ENCODE measurements at regions not wholly inside any gene's neighbourhood (a gene's known extent, or its start where the extent isn't known, plus 50 kb on each side); places are given as distances from the start of the nearest gene placed in this dataset.
A peak's percentile ranks its signal among the peaks of the same experiment; 100 is the strongest.

DNA sequence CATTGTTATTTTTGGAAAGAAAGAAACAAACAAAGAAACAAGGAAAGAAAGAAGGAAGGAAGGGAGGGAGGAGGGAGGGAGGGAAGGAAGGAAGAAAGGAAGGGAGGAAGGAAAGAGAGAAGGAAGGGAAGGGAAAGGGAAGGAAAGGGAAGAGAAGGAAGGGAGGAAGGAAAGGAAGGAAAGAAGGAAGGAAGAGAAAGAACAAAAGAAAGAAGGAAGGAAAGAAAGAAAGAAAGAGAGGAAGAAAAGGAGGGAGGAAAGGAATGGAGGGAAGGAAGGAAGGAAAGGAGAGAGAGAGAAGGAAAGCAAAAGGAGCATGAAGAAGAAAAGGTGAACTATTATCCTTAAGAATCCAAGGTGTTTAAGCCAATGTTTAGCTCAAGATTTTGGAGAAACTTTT, 262.7 kb upstream of the STT3B start:
- FAIRE-seq (no peak), DNase-seq (ENCODE audit: insufficient read length, low spot score) (no peak)

DNA sequence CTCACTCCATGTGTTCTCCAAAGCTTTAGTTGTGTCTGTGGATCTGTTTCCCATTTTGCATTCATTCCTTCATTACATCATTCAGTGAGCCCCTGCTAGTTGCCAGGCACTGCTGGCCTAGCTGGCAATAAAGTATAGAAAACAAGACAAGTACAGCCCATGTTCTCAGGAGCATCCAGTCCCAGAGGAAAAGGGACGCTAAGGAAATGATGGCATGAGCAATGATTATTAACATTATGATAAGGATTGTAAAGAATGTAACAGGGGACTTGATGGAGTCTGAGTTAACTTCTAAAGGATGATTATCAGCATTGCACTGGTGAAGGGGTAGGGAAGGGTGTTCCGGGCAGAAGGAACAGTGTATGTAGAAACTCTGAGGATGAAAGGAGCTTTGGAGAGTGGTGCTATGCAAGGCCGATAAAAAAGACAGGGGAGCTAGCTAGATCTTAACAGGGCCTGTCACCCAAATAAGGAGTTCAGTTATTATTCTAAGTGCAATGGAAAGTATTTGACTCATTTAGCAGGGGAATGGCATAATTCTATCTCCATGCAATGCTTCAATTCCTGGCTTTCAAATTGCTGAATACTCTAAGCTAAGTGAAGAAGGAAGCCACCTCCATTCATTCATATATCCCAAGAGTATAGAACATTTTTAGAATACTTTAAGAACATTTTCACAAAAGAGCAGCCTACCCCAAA, 258.2 kb upstream of the STT3B start:
- DNase-seq (ENCODE audit: insufficient read length, low spot score) = no peak
- FAIRE-seq = no peak

DNA sequence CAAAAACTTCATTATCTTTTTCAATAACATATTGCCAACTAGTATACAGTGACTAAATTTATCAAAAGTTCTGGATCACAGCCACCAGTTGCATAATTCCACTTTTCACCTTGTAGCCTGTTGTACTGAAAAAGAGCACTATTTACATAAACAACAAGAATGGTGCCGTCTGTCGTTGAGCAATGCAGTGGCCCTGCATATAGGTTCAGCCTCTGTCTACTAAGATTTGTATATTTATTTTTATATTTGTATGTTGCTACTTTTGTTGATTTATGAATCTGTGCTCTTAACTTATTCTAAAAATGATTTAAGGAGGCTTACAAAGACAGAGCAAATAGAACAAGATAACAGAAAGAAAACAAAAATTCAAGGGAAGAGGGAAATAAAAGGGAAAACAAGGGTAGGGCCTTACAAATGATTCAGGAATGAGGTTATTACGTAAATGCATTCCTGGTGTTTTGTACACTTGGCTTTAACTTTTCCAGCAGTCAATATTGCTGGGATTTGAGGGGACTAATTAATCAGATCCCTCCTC, 257.6 kb upstream of the STT3B start:
- FAIRE-seq (no peak), DNase-seq (ENCODE audit: insufficient read length, low spot score) (peak; percentile 31)

DNA sequence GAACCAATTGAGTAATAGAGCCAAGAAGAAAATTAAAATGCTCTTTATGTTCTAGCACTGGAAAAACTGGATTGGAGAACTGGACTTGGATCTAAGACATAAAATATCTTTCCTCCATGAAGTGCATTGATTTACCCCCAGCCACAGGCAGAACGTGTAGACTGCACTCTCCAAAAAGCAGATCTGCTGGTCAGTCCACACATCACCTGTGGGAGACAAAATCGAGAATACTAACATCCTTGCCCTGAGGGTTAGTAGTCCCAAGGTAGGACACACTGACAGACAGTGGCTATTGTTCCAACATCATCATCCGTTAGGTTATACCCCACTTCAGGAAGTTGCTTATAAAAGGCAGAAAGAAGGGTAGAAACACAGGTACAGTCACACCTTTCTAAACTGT, 257.1 kb upstream of the STT3B start:
- no peak for FAIRE-seq

DNA sequence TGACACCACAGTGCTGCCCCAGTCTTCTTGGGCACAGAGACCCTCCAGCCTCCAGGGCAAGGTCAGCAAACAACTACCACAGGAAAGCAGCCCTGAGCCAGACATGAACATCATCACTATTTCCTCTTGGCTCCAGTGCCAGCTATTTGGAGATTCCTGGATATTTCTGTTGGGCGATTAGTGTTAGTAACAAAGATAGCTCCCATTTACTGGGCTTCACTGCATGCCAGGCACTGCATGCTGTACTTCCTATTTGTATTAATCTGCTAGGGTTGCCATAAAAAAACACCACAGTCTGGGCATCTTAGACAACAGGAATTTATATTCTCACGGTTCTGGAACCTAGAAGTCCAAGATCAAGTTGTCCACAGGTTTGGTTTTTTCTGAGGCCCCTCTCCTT, 255.1 kb upstream of the STT3B start:
- FAIRE-seq (no peak), DNase-seq (ENCODE audit: insufficient read length, low spot score) (no peak)

More for the DNA sequence above, 257.1 kb upstream of the STT3B start:
- no peak for DNase-seq (ENCODE audit: insufficient read length, low spot score)

DNA sequence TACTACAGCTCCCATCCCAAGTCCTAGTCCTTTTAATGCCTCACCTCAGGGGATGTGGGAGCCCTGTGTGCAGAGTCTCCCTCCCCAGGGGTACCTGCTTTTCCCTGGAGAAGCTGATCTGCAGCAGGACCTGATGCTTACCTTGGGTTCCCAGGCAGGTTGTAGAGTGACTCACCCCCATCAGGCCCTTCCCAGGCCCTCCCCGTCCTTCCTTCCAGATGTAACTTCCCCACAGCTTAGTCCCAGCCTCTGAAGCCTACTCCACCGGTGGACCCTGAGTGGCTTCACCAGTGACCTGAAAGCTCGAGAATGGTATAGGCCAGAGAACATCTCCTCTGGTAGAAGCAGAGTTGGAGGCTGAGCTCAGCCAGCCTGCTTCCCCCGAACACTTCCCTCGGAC, 254.2 kb upstream of the STT3B start:
- DNase-seq (ENCODE audit: insufficient read length, low spot score) (no peak), FAIRE-seq (no peak)

DNA sequence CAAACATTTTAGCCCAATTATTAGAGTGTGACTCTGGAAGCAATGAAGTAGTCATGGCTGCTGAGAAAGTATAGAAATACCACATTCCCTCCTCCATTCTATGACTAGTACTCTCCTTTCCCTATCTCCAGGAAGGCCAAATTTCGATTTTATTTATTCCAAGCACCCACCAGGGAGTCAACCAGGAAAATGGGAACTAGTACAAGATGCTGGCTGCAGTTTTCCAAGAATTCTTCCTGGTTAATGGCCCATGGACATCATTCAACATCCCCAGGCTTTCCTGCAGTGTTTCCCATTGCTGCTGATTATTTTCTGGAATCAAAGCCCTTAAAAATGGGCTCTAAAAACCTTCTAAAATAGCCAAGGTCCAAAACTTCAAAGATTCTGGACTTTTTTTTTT, 247.9 kb upstream of the STT3B start:
- FAIRE-seq (no peak), DNase-seq (ENCODE audit: insufficient read length, low spot score) (no peak)

DNA sequence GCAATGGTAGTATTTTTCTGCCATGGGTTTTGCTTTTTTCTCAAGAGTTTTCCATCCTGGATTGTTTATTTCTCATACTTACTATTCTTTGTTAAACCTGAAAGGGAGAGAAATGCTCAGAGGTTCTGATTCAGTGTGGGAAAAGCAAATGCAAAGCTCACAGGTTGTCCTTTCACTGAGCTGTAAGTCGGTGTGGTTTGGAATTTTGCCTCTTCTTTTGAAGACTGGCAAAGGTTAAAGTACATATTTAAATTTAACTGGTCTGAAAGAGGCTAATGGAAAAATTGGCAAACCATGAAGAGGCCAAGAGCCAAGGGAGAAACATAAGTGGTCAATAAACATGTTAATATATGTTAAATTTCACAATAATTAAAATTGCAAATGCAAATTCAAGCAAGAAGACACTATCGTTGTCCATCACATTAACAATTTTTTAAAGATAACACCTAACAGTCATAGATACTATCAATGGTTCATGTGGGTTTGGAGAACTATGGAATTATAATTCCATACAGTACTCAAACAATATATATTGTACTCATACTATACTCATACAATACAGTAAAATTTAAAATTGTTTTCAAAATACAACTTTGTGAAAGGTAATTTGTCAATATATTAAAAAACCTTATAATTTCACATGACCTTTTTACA, 246.8 kb upstream of the STT3B start:
- FAIRE-seq (no peak), DNase-seq (ENCODE audit: insufficient read length, low spot score) (no peak)

DNA sequence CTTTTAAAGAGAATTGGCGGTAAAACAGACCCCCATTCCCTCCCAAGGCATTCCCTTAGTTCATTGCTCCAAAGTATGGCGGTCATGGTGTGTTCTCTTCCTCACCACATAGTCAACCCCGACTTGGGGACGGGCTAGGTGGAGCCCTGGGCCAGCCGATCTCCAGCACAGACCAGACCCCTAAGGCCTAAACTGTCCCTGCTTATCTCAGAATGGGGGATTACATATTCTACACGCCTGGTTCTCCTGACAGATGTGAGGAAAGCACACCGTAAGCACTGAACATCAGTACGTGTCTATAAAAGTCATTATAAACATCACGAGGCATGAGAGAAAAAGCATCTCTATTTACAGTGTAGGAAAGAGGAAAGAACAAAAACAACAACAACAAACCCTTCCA, 244.5 kb upstream of the STT3B start:
- FAIRE-seq (no peak), DNase-seq (ENCODE audit: insufficient read length, low spot score) (no peak)

DNA sequence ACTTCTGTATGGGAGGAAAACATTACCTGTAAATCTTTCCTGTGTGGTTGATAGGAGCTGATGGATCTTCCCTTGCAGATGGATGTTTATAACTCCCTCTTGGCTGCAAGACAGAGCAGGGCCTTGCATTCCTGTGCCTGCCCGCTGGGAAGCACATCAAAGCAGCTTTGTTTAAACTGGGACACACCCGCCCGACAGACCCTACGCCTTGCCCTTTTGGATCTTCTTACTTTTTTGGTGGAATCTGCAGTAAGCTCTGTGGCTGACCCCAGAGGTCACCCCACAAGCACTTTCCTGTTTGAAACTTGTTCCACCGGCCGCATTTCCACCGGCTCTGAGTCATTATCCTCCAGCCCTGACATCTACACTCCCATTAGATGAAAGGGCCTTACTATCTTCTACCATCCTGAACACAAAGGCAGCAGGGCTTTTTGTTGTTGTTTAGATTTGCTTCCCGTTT, 244.1 kb upstream of the STT3B start:
- peak; percentile 28 for DNase-seq (ENCODE audit: insufficient read length, low spot score)
- FAIRE-seq = no peak

DNA sequence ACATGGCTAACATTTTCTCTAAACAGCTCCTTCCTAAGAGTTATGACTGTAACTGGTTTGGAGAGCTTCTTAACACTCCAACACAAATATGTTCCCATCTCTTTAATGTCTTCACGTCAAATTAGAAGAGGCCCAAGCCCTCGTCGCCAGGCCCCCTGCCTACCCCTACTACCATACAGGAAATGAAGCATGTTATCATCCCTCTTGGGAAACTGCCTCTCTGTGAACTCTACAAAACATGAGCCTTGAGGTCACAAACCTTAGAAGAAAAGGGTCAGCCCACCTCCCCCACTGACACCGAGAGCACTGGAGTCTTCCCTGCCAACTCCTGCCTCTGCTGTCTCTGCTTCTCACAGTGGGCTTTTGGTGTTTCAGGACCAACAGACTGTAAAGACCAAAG, 243.1 kb upstream of the STT3B start:
- no peak for FAIRE-seq
- no peak for DNase-seq (ENCODE audit: insufficient read length, low spot score)

DNA sequence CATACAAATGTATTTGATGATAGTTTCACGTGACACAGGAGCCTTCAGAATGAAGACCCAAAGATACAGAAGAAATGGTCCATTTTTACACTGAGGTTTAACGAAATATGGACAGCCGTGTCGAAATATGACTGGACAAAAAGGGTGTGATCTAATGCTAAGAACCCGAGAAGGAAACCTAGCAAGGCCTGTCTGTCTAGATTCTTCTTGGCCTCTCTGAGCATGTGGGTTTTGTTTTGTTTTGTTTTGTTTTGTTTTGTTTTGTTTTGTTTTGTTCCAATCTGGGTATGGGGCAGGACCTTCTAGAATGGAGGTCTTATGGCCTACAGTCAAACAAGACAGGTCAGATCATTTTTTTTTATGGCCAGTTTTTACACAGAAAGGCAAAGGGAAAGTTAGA, 242.7 kb upstream of the STT3B start:
- DNase-seq (ENCODE audit: insufficient read length, low spot score) (no peak), FAIRE-seq (no peak)

DNA sequence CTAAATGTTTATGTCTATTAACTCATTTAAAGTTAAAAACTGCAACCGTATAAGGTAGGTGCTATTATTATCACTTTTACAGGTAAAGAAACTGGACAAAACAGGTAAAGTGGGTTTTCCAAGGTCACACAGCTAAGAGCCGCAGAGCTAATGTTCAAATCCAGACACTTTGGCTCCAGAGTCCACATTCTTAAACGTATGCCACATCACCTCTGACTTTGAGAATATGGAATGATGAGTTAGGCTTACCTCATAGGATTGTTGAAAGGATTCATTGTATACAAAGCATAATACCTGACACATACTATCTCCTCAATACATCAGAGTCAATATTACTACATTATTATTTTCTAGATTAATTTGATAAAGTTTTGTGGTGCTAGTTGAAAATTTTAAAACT, 240.9 kb upstream of the STT3B start:
- no peak for FAIRE-seq
- no peak for DNase-seq (ENCODE audit: insufficient read length, low spot score)

DNA sequence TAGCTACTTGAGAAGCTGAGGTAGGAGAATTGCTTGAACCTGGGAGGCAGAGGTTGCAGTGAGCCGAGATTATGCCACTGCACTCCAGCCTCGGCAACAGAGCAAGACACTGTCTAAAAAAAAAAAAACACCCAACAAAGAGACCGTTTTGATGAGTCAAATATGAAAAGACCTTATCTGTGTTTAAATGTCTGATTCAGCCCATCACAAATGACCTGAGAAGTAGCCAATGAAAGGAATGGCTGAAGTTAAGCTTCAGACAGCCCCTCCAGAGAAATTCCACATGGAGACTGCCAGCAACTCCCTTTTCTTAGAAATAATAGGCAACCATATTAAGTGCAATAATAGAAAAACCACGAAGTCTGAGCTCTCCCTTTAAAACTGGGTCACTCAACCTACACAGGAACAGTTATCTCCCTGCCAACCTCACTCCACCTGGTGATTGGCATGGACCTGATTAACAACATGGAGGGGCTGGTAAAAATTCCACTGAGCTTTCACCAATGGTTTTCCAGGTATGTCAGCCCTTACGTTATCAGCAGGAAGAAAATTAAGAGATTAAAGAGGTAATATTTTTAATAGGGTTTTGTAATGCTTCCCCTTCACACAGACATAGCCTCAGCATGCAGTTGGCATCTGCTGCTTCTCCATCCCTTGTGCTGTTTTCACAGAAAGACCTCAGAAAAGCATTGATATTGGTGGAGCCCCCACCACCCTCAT, 238.1 kb upstream of the STT3B start:
- no peak for FAIRE-seq
- DNase-seq (ENCODE audit: insufficient read length, low spot score) = no peak

DNA sequence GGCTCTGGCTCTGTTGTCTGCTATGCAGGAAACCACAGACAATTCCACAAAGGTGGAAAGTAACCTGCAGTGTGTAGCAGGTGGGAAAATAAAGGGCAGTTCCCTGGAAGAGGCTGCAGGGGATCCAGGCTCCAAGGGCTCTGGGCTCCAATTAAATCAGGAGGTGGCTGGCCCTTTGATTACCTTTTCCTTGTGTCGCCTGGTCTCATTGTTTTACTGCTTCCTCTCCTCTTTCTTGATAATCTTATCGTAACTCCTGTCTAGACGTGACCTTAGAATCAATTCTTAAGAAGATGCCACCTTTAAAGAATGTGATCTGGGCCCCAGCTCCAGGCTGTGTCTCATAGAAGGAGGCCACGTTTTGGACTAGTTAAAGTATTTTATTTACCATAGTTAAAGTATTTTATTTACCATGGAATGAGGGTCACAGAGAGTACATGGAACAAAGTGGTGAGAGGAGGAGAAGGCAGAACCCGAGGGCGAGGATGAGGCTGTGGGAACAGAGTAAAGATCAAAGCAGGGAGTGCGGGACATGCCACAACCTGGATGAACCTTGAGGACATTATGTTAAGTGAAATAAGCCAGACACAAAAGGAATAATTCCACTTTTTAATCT, 237.5 kb upstream of the STT3B start:
- FAIRE-seq = no peak
- DNase-seq (ENCODE audit: insufficient read length, low spot score) = no peak

DNA sequence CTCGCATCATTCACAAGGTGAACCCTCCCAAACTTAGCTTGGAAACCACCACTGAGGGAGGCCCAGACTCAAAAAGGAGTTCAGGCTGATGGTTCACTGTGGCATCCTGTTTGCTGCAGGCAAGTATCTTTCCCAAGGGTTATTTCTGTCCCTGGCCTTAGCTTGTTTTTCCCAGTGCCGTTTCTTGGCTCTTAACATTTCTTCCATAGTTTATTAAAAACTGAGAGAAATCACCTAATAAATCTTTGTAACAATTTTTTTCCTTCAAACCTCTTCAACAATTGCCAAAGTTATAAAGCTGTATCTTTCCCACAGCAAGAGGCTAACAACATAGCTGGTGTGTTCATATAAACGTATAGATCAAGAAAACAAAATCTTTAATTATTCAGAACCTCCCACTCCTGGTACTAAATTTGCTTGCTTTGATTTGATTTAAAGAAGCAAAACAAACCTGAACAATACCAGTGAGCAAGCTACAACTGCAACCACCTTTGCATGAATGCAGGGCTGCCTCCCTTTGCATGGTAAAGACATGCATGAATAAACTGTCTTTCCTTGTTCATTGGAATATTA, 234.9 kb upstream of the STT3B start:
- no peak for DNase-seq (ENCODE audit: insufficient read length, low spot score)
- no peak for FAIRE-seq

DNA sequence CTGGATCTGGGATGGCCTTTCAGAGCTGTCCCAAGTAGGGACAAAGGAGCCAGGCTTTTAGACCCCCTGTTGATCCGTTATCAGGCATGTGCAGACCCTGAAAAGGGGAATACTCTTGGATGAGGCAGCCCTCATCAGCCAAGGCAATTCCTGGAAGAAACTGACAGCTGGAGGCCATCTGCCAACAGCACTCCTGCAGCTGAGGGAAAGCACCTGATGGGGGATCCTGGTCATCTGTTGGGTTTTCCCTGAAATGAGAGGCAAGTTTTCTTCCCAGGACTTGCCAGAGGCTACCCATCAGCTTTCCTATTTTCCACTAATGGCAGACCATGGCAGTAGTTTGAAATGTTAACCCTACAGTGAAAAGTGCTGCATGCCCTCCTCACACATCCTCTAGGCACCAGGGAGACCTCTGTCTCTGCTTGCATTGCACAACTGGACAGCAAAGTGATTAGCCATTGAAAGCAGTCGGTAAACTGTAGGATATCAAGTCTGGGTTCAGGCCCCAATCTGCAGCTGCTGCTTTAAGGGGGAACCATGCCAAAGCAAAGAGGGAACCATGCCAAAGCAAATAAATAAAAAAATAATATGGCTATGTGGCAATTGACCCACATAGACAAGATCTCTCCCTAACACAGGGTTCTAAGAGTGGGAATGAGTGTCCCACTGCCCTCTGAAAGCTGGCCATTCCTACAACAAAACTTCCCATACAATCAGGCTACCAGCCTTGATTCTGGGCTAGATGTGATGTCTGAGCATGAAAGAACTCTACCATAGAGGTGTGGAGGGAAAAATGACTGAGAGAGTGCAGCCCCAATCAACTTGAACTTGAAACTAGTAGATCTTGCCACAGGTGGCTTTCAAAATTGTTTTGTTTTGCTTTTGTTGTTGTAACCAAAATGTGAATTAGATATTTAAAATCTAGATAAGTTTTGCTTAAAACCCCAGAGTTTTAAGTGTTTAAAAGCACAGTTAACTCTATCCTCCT, 232.0 kb upstream of the STT3B start:
- FAIRE-seq (no peak), DNase-seq (ENCODE audit: insufficient read length, low spot score) (no peak)

DNA sequence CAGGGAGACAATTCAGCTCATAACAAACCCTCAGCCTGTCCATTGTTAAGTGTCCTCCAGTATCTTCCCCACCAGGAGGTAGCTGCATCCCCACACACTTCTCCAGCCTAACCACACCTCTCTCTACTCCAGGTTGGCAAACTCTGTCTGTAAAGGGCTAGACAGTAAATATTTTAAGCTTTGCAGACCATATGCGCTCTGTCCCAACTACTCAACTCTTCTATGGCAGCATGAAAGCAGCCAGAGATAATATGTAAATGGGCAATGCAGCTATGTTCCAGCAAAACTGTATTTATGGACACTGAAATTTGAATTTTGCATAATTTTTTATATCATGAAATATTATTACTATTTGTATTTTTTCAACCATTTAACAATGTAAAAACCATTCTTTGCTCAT, 230.4 kb upstream of the STT3B start:
- no peak for FAIRE-seq

DNA sequence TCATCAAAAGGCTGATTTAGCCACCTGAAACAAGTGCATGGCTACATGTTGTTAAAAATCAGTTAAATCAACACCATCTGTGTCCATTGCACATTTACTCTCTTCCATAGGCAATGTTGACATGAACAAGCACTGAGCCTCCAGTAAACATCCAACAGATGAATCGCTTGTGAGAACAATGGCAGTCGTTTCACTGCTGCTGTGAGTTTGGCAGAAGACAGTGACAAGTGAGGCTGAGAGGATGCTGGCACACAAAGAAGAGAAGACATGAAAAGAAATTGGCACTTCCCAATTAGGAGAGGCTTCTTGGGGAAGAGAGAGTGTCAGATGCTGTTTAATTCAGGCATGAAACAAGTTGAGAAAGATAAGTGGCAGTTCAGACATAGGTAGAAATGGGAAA, 227.4 kb upstream of the STT3B start:
- DNase-seq (ENCODE audit: insufficient read length, low spot score) (no peak), FAIRE-seq (no peak)

More for the DNA sequence above, 230.4 kb upstream of the STT3B start:
- DNase-seq (ENCODE audit: insufficient read length, low spot score) = no peak

All from HTR-8/SVneo (cell line).